ENCODE measurements at regions not wholly inside any gene's neighbourhood (a gene's known extent, or its start where the extent isn't known, plus 50 kb on each side); places are given as distances from the start of the nearest gene placed in this dataset.

DNA sequence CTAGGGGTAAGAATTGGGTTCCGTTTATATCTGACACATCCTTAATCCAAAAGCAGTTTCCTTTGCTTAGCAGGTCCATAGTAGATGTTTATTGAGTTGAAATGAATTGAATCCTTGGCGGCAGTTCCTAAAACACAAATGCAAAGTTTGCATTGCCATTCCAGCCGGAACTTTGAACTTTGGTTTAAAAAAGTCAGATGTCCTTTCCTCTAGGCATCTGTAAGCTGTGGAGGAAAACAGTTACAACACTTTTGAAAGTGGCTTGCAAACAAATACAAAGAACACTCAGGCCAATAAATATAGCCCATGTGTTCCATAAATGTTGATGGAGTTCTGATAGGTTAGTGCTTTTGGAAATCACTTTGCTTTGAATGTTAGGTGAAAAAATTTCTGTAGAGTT is 374.7 kb upstream of the RARB start:
- TF ChIP-seq U2AF2 (optimal IDR thresholded peaks at IDR 0.05; ENCODE audit: low read depth, low read length) (no peak), POLR2A (conservative IDR thresholded peaks at IDR 0.05) (no peak)

All from K562 (cell line).